SIG-M5 (cell line): ENCODE measurements at regions not wholly inside any gene's neighbourhood (a gene's known extent, or its start where the extent isn't known, plus 50 kb on each side); places are given as distances from the start of the nearest gene placed in this dataset.

ENCODE experiments used
- DNase-seq: peaks from one replicate; lab custom pipeline; 2025; lab: John Stamatoyannopoulos, UW

- no peak for DNase-seq
Measured at GRCh38 chr12:41888285-41888684, 256.4 kb downstream of the GXYLT1 start.

- DNase-seq: no peak
Measured at GRCh38 chr12:41881891-41882805, 262.5 kb downstream of the GXYLT1 start.

- DNase-seq: no peak
Measured at GRCh38 chr12:41869432-41869831, 275.2 kb downstream of the GXYLT1 start.

- no peak for DNase-seq
Measured at GRCh38 chr12:41866878-41867430, 277.7 kb downstream of the GXYLT1 start.

GRCh38 chr12:41856228-41856627, 288.4 kb downstream of the GXYLT1 start:
- no peak for DNase-seq

GRCh38 chr12:41850046-41850445, 294.6 kb downstream of the GXYLT1 start:
- no peak for DNase-seq

GRCh38 chr12:41846718-41847117, 298.0 kb downstream of the GXYLT1 start:
- no peak for DNase-seq

- no peak for DNase-seq
Measured at GRCh38 chr12:41836416-41836815, 308.3 kb downstream of the GXYLT1 start.

- DNase-seq: no peak
Measured at GRCh38 chr12:41835556-41835955, 309.1 kb downstream of the GXYLT1 start.

- DNase-seq: no peak
Measured at GRCh38 chr12:41819948-41820347, 324.7 kb downstream of the GXYLT1 start.

GRCh38 chr12:41804026-41804425, 340.6 kb downstream of the GXYLT1 start:
- DNase-seq: no peak

- no peak for DNase-seq
Measured at GRCh38 chr12:41802803-41803202, 341.9 kb downstream of the GXYLT1 start.

GRCh38 chr12:41801261-41801660, 343.4 kb downstream of the GXYLT1 start:
- no peak for DNase-seq

- no peak for DNase-seq
Measured at GRCh38 chr12:41799671-41800070, 345.0 kb downstream of the GXYLT1 start.

- no peak for DNase-seq
Measured at GRCh38 chr12:41795910-41796309, 348.8 kb downstream of the GXYLT1 start.

GRCh38 chr12:41795051-41795600, 349.5 kb downstream of the GXYLT1 start:
- no peak for DNase-seq

GRCh38 chr12:41794336-41794735, 350.3 kb downstream of the GXYLT1 start:
- DNase-seq: no peak

- no peak for DNase-seq
Measured at GRCh38 chr12:41784957-41785356, 359.7 kb downstream of the GXYLT1 start.

- no peak for DNase-seq
Measured at GRCh38 chr12:41778934-41779333, 365.7 kb downstream of the GXYLT1 start.

GRCh38 chr12:41777064-41777790, 367.4 kb downstream of the GXYLT1 start:
- DNase-seq: no peak

- DNase-seq: no peak
Measured at GRCh38 chr12:41772478-41772877, 372.2 kb downstream of the GXYLT1 start.

GRCh38 chr12:41769810-41770209, 374.9 kb downstream of the GXYLT1 start:
- DNase-seq: no peak

GRCh38 chr12:41768456-41768855, 376.2 kb downstream of the GXYLT1 start:
- no peak for DNase-seq
